HG03575 (cell line): ENCODE measurements at regions not wholly inside any gene's neighbourhood (a gene's known extent, or its start where the extent isn't known, plus 50 kb on each side); places are given as distances from the start of the nearest gene placed in this dataset.

ENCODE experiments used
- ATAC-seq: cut with Tn5 transposase; IDR thresholded peaks from one replicate; pipeline ENCODE4 v1.9.1; 2021; ENCODE audit not compliant: unreplicated experiment, insufficient number of reproducible peaks, low FRiP score; ENCODE audit errors: extremely low read depth

DNA sequence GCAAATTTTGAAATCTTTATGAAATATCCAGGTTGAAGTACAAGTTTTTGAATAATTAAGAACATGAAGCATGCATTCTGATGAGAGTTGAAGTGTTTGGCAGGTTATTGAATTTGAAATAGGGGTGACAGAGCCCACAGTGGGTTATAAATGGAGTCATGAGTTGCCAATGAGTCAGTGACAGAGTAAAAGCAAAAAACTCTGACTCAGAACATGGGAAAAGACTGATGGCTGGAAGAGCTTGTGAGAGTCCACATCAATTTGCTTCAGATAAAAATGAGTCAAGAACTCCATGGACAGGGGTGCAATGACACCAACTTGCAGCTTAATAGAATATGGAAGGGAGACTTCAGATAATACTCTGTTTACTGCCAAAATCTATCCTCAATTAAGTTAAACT, 105.3 kb downstream of the SLC6A15 start:
- ATAC-seq = no peak

- ATAC-seq = no peak
Observed at GRCh38 chr12:84805474-84805858, 107.1 kb downstream of the SLC6A15 start.

DNA sequence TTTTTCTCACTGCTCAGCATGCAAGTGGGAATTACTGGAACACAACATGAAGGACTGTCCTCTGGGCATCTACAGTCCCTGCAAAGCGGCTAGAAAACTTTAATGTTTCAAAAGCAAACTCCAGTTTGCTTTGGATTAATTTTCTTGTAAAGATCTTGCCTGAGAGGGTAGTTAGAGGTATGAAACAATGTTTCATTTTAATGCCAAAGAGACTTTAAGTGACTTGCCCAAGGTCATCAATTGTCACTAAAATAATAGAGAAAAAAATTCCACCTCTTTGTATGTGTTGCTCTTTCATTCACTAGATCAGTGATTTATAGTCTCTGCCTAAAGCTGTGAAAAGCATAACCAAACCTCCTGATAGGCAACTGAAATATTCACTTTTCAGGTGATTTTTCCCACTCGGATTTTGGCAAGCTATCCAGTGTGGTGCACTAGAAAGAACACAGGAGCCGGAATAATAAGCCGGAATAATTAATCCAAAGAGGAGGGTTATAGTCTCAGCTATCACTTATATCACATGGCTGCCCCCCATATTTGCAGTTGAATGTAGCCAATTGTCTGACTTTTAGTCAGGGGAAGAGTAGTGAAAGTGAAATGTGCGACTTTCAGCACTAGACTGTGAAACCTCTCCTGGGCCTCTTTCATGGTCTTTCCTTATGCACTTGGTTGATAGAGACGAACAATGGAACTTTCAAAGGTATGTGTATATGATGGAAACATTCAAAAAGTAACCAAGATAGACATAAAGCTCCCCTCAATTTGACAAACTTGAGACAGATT, 107.7 kb downstream of the SLC6A15 start:
- no peak for ATAC-seq

DNA sequence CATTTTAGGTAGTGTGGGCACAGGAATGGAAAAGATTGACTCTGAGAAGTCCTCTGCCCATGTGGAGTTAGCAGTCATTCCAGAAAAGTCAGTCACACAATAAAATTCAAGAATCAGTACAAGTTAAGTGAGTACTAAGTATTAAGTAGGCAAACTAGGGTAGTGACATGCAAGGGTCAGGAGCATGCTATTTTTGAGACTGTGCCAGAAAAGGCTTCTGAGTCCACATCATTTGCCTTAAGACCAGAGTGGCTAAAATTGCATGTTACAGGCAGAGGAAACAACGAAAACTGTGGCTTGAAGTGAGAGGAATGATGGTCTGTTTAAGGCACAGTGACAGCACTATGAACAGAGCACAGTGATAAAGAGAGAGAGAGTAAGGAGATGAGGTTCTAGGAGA, 108.9 kb downstream of the SLC6A15 start:
- no peak for ATAC-seq

- no peak for ATAC-seq
Observed at GRCh38 chr12:84802161-84802560, 110.4 kb downstream of the SLC6A15 start.

GRCh38 chr12:84793558-84794367, 118.8 kb downstream of the SLC6A15 start:
- no peak for ATAC-seq

DNA sequence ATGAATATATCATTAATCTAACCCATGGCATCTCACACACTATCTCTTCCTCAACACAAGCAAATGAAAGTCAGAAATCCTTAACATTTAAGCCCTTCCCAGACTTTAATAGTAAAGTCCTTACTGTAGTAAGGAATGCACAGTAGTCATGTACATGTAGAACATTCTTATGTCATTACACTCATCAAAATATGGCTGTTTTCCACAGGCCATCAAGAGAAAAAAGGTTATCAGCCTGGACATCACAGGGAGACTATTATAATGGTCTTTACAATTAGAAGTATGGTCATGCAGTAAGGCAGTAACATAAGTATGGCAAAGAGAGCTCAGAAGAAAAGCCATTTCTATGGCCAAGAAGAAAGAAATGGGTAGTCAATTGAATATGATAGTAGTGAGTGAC, 121.2 kb downstream of the SLC6A15 start:
- ATAC-seq = no peak

GRCh38 chr12:84789184-84789583, 123.4 kb downstream of the SLC6A15 start:
- no peak for ATAC-seq

GRCh38 chr12:84787253-84787652, 125.3 kb downstream of the SLC6A15 start:
- ATAC-seq = no peak

GRCh38 chr12:84786622-84787021, 126.0 kb downstream of the SLC6A15 start:
- ATAC-seq = no peak

DNA sequence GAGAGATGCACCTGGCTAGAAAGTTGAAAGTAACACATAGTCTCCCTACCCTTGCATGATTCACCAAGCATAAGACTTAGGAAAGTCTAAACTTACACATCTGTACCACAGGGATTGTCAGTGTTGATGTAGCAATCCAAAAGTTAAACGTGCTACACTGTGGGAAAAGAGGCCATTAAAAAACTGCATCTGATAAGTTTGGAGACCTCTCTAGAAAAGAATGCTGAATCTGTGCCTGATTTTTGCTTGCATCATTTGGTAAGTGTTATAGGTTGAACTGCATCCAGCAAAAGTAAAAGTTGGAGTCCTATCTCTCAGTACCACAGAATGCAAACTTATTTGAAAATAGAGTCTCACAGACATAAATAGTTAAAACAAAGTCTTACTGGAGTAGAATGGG, 126.6 kb downstream of the SLC6A15 start:
- ATAC-seq = no peak

- ATAC-seq = no peak
Observed at GRCh38 chr12:84785281-84785680, 127.3 kb downstream of the SLC6A15 start.

DNA sequence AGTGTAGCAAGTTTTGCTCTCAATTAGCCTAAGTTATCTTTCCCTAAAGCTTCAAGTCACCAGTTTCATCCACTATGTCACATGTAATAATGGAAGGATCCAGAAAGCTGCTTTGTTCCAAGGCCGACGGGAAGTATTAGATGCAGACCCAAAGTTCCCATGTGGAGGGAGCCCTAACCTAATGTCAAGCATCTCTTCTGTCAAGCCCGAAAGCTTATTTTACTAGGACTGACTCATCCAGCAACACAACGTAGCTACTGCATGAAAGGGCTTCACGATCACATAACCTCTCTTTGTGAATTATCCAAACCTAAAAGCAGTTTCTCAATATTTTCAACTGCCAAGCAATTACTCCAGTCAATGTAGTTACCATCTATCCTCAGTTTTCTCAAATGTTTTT, 133.4 kb downstream of the SLC6A15 start:
- ATAC-seq = no peak

DNA sequence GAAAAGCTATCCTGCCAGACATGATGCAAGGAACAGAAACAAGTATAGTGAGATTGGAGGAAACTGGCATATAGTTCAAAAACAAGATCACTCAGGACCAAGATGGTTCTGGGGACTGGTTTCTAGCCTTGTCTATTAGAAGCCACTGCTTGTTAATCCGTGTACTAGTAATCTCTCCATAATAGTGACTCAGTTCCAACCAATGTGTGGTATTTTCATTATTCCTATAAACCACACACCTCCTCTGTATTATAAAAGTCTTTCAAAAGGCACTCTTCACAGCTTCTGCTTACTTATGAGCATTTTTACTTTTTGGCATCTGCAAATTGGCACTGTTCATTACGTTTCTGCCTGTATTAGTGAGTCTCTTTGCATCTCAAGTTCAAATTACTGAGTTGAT, 140.3 kb downstream of the SLC6A15 start:
- ATAC-seq = no peak

DNA sequence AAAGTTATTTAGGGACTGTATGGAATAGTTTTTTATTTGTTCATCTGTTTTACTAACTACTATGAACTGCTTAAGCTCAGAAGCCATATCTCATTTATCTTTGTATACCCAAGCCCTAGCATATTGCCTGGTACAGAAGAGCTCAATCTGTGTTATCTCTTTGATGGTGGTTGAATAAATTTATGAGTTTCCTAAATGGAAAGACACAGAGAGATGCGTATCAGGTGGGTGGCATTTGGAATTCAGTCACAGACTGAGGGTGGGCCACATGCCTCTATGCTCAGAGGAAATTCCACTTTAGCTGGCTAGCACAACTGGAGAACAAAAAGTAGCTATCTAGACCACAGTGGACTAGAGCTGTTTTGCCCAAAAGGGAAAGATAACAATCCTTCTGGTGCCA, 145.5 kb downstream of the SLC6A15 start:
- ATAC-seq = no peak

DNA sequence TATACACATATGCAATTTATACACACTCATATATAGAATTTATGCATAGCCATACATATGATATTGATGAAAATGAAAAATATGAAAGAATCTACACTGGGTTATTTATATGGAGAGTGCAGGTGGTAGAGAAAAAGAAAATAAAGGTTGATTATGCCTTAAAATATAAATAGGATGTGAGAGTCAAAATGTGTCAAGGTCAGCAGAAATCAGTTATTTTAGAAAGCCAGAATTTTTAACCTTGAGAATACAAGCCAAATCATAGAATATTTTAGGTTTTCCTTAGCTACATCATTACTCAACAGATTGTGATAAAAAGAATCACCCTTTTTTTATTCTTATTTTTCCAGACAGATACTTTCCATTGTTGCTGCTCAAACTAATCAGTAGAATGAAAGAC, 146.2 kb downstream of the SLC6A15 start:
- ATAC-seq = no peak

DNA sequence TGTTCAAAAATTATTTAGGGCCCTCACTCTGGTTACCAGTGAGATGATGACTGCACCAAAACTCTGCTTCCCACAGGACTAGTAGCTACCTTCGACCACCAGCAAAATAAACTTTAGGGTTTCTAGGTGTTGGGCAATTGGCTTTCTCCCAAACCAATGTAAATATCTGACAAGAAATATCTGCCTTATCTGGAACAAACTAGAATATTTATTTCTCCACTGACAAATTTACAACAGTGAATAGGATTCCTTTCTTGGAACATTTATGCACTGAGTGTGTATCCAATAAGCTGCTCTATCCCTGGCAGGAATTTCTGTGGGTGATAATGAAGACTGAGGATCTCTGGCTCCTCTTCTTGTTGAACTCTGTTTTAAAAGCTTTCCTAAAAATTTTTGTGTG, 148.6 kb downstream of the SLC6A15 start:
- ATAC-seq = no peak

DNA sequence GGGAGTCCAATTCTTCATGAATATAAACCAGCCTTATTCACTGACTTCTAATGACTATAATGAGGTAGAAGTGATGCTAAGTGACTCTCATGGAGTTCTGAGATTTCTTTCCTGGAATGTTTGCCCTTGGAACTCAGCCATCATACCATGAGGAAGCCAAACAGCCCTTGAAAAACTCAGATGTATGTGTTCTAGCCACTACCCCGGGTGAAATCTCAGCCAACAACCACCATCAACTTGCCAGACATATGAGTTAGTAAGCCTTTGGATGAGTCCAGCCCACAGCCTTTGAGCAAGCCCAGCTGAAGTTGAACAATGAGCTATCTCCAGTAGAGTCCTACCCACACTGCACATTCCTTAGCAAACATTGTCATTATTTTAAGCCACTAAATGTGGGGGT, 149.5 kb downstream of the SLC6A15 start:
- no peak for ATAC-seq

DNA sequence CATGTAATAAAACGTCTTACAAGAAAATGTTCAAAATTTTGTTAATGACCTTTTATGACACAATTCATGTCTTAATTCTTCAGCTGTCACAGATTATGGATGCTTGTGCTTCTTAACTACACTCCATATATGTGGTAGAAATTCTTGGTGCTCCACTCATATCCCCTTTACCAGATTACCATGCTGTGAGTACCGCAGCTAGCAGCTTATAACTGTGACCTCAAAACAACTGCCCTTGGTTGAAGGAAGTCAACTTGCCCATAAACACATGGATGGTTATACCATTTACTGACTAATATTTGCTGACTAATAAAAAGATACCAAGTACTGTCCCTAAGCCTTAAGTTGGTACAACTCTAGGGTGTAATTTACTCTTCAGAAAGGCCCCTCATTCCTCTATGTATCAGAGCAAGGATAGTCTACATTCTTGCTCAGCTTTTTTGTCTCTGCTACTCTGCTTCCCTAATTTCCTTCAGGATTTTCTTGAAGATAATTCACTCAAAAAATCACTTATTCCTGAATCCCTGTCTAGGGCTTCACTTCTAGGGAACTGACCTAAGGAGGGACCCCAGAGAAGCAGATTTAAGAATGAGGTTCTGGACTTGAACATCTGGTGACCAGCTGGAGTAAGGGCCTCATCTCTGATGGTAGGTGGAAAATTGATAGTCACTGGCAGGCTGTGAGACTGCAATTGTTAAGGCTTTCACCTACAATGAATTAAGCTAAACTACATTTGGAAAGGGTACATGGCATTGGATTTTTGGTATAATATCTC, 152.3 kb downstream of the SLC6A15 start:
- no peak for ATAC-seq

GRCh38 chr12:84757978-84758377, 154.6 kb downstream of the SLC6A15 start:
- ATAC-seq = no peak
